MM.1S (cell line): ENCODE measurements at regions not wholly inside any gene's neighbourhood (a gene's known extent, or its start where the extent isn't known, plus 50 kb on each side); places are given as distances from the start of the nearest gene placed in this dataset.

Experiments
- DNase-seq: peaks from one replicate; pipeline ENCODE4 v3.0.0-alpha.2; 2015
- H2AFZ ChIP-seq: fragments of 300-600 bp; sonication (generic); 2 replicates; pipeline ENCODE4 v1.6.0; 2016; ENCODE audit warnings: antibody characterized with exemption, low read length
- H3F3A ChIP-seq: fragments of 300-600 bp; sonication (generic); 2 replicates; pipeline ENCODE4 v1.6.1; 2016; ENCODE audit warnings: mild to moderate bottlenecking, antibody characterized with exemption, low read length, moderate library complexity, mixed read lengths; ENCODE audit not compliant: insufficient read depth
- H3K27ac ChIP-seq: fragments of 300-600 bp; sonication (generic); 2 replicates; pipeline ENCODE4 v1.5.1; 2016; ENCODE audit warnings: mild to moderate bottlenecking, low read length
- H3K27me3 ChIP-seq: fragments of 300-600 bp; sonication (generic); replicated peaks from 2 replicates; pipeline ENCODE4 v1.6.0; 2016; ENCODE audit warnings: low read length; ENCODE audit not compliant: insufficient read depth
- H3K36me3 ChIP-seq: fragments of 300-600 bp; sonication (generic); replicated peaks from 2 replicates; pipeline ENCODE4 v1.6.1; 2016; ENCODE audit warnings: mild to moderate bottlenecking, low read length, mixed read lengths; ENCODE audit not compliant: insufficient read depth
- H3K4me1 ChIP-seq: fragments of 300-600 bp; sonication (generic); 2 replicates; pipeline ENCODE4 v1.6.1; 2016; ENCODE audit warnings: low read length, mixed read lengths
- H3K4me2 ChIP-seq: fragments of 300-600 bp; sonication (generic); 2 replicates; pipeline ENCODE4 v1.6.0; 2016; ENCODE audit warnings: low read depth, low read length
- H3K4me3 ChIP-seq: fragments of 300-600 bp; sonication (generic); 2 replicates; pipeline ENCODE4 v1.5.1; 2016; ENCODE audit warnings: low read length, mixed read lengths
- H3K79me2 ChIP-seq: fragments of 300-600 bp; sonication (generic); 2 replicates; pipeline ENCODE4 v1.6.1; 2016; ENCODE audit warnings: mixed run types, low read length, mixed read lengths
- H3K9ac ChIP-seq: fragments of 300-600 bp; sonication (generic); 2 replicates; pipeline ENCODE4 v1.6.1; 2016; ENCODE audit warnings: low read length, mixed read lengths
- H3K9me2 ChIP-seq: fragments of 300-600 bp; sonication (generic); replicated peaks from 2 replicates; pipeline ENCODE4 v1.6.1; 2016; ENCODE audit warnings: mild to moderate bottlenecking, low read length, mixed read lengths; ENCODE audit not compliant: insufficient read depth
- H3K9me3 ChIP-seq: fragments of 300-600 bp; sonication (generic); replicated peaks from 2 replicates; pipeline ENCODE4 v1.6.1; 2016; ENCODE audit warnings: mild to moderate bottlenecking, low read length, mixed read lengths; ENCODE audit not compliant: insufficient read depth
- H4K20me1 ChIP-seq: fragments of 300-600 bp; sonication (generic); 2 replicates; pipeline ENCODE4 v1.6.1; 2016; ENCODE audit warnings: mild to moderate bottlenecking, low read length, moderate library complexity, mixed read lengths; ENCODE audit not compliant: insufficient read depth
- EZH2 ChIP-seq: fragments of 300-600 bp; sonication (generic); optimal IDR thresholded peaks from 2 replicates; pipeline ENCODE3; 2017; ENCODE audit warnings: low read depth, mild to moderate bottlenecking, antibody characterized with exemption, low read length, mixed read lengths
- EZH2phosphoT487 ChIP-seq: fragments of 300-600 bp; sonication (generic); IDR thresholded peaks from 2 replicates; pipeline ENCODE4 v1.6.1; 2018; ENCODE audit warnings: antibody characterized with exemption, low read length
- TF ChIP-seq, protein P1 (sequence below): fragments of 300-600 bp; sonication (generic); IDR thresholded peaks from 2 replicates; pipeline ENCODE4 v1.5.1; 2016; ENCODE audit warnings: antibody characterized with exemption, low read length, mixed read lengths

DNA sequence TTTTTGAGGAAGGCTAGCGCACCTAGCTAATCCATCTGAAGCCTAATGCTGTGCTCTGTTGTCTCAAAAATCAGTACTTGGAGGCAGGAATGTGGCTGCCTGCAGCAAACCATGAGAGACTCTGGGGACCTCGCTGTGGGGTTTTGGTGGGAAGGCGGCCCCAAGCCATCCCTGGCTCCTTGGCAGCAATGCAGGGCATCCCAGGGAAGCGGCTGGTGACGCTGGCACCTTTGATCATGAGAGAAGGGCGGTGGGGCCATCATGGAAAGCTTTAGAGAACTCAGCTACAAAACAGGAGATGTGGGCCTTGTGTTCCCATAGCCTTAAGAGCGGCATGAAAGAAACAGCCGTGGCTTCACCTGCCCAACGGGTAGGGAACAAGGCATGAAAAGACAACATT is 101.1 kb upstream of the SFSWAP start:
- H3F3A ChIP-seq = no peaks in the 10 kb centered on the region
- no peak overlapping the region for H3K4me3 ChIP-seq
- H2AFZ ChIP-seq = no peak overlapping the region
- H3K27ac ChIP-seq = no peak overlapping the region
- no peak overlapping the region for H3K9ac ChIP-seq
- no peaks in the 10 kb centered on the region for H3K27me3 ChIP-seq
- no peaks in the 10 kb centered on the region for H3K9me2 ChIP-seq
- H3K79me2 ChIP-seq = no peaks in the 10 kb centered on the region
- no peaks in the 10 kb centered on the region for H4K20me1 ChIP-seq
- TF ChIP-seq, protein P1, sequence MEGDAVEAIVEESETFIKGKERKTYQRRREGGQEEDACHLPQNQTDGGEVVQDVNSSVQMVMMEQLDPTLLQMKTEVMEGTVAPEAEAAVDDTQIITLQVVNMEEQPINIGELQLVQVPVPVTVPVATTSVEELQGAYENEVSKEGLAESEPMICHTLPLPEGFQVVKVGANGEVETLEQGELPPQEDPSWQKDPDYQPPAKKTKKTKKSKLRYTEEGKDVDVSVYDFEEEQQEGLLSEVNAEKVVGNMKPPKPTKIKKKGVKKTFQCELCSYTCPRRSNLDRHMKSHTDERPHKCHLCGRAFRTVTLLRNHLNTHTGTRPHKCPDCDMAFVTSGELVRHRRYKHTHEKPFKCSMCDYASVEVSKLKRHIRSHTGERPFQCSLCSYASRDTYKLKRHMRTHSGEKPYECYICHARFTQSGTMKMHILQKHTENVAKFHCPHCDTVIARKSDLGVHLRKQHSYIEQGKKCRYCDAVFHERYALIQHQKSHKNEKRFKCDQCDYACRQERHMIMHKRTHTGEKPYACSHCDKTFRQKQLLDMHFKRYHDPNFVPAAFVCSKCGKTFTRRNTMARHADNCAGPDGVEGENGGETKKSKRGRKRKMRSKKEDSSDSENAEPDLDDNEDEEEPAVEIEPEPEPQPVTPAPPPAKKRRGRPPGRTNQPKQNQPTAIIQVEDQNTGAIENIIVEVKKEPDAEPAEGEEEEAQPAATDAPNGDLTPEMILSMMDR = no peak
- TF ChIP-seq EZH2phosphoT487 (no peak), EZH2 (no peak)
- no peak overlapping the region for H3K4me2 ChIP-seq
- peaks cover 9% of the 10 kb centered on the region for H3K4me1 ChIP-seq
- DNase-seq = no peak
- no peaks in the 10 kb centered on the region for H3K36me3 ChIP-seq
- no peaks in the 10 kb centered on the region for H3K9me3 ChIP-seq

DNA sequence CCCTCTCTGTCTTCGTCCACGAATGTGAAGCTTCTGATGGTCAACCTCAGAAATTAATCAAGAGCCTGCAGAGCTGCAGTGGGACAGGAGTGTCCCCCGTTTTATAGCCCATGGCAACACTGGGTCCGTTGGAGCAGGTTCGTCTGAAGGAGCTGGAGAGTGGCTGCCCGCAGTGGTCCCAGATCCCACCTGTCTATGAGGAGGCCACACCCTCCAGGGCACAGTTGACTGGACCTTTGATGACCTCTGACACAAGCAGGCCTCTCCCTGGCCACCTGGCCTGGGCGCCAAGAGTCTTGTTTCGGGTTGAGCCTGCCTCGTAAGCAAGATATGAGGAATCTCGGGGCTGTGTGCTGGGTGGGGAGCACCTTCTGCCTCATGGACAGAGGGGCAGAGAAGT is 100.7 kb upstream of the SFSWAP start:
- TF ChIP-seq, protein P1 = no peak
- TF ChIP-seq EZH2 (no peak), EZH2phosphoT487 (no peak)
- Histone ChIP-seq H4K20me1 (no peaks in the 10 kb centered on the region), H3K4me3 (no peak overlapping the region), H3K9ac (no peak overlapping the region), H3K79me2 (no peaks in the 10 kb centered on the region), H3K27me3 (no peaks in the 10 kb centered on the region), H3K4me2 (no peak overlapping the region), H3K27ac (no peak overlapping the region), H2AFZ (no peak overlapping the region), H3F3A (no peaks in the 10 kb centered on the region), H3K9me2 (no peaks in the 10 kb centered on the region), H3K4me1 (peaks cover 9% of the 10 kb centered on the region), H3K36me3 (no peaks in the 10 kb centered on the region), H3K9me3 (no peaks in the 10 kb centered on the region)
- DNase-seq = no peak

DNA sequence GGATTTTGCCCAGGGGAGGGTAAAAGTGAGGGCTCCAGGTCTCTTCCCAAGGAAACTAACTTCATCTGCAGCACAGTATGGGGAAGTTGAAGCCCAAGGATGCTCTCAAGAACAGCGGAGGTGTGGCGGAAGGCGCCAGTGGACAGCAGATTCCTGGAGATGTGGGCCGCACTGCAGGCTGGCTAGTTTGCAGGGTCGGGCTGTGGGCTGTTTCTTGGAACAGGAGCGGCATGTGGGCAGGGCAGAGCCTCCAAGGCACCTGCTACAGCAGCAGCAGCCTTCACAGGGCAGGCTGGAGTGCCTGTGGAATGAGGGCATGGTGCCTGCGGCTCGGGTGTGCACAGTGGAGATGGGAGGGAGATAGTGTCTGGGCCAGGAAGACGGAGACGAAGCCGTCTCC is 100.0 kb upstream of the SFSWAP start:
- Histone ChIP-seq H3K9me3 (no peaks in the 10 kb centered on the region), H3F3A (no peaks in the 10 kb centered on the region), H3K79me2 (no peaks in the 10 kb centered on the region), H3K4me1 (peaks cover 9% of the 10 kb centered on the region), H3K27me3 (no peaks in the 10 kb centered on the region; the same call in 1 of the 2 replicates), H3K4me2 (no peak overlapping the region), H3K4me3 (no peak overlapping the region), H3K9me2 (no peaks in the 10 kb centered on the region), H3K27ac (no peak overlapping the region), H3K36me3 (no peaks in the 10 kb centered on the region), H4K20me1 (no peaks in the 10 kb centered on the region), H3K9ac (no peak overlapping the region), H2AFZ (no peak overlapping the region)
- TF ChIP-seq EZH2 (no peak), EZH2phosphoT487 (no peak)
- TF ChIP-seq, protein P1 = no peak
- no peak for DNase-seq
